GM18511 (cell line): ENCODE measurements at regions not wholly inside any gene's neighbourhood (a gene's known extent, or its start where the extent isn't known, plus 50 kb on each side); places are given as distances from the start of the nearest gene placed in this dataset.
"Not testable (repeated sequence)": the region's sequence is repeated elsewhere in the genome, so short reads cannot be mapped to it uniquely, and the experiment has no call there.

Experiments
- ATAC-seq: cut with Tn5 transposase; IDR thresholded peaks from one replicate; pipeline ENCODE4 v1.9.1; 2021; ENCODE audit warnings: mild to moderate bottlenecking, moderate library complexity; ENCODE audit not compliant: unreplicated experiment

DNA sequence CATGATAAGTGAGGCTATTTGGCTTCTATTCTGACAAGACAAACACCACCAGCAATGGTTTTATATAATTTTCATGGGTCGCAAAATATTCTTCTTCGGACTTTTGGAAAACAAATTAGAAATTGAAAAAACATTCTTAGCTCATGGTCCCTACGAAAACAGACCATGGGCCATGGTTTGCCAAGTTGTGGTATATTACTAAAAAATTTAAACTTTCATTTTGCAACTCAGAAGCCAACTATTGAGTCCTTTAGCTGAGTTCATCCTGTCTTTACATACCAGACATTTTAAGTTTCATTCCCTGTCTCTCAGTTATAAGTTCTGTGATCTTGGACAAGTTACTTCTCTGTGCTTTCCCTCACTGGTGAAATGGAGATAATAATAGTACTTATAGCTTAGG lies 198.1 kb downstream of the CSNK1G3 start:
- no peak for ATAC-seq

DNA sequence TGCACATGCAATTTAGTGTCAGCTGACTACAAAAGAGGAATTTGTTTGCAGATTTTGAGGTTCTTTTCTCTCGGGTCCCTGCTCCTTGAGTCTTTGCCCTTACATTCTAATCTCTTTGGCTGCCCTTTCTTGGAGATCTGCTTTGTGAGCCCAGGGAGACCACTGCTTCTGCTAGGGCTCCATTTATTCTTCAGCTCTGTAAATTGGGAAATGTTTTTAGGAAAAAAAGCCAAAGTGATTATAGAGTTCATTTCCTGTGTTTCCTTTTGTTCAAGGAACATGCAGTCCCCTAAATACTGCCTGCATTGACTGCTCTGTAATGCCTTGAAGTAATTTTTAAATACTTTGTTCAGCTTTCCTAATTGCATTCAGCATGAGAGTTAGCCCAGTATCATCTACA lies 197.4 kb downstream of the CSNK1G3 start:
- ATAC-seq, result no peak

DNA sequence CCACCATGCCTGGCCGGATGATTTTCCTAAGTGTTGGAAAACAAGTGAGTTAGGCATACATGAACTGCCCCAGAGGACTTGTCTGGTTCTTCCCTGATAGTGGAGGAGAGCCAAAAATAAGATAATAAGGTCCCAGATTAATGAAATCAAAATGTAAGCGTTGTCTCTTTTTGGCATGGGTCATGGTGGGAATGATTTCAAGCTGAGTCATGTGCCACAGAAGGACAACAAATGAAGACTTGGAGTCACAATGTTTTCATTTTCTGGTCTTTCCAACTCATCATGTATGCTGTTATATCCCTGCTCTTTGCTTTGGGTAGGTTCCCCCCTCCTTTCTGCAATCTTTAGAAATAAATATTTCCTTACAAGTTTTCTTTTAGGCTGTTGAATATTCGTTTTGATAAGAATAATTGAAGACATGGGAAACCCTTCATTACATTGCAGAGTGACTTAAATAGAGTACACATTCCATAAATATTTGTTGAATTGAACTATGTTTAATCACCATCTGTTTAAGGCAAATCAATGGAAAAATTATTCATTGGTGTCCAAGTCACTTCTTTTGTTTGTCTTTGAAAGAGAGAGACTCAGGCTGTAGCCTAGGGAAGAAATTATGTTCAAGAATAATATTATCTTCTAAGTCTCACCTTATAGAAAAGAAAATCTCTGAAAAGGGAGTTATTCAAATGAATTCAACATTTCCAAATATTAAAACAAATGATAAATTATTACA lies 196.3 kb downstream of the CSNK1G3 start:
- ATAC-seq, result no peak

DNA sequence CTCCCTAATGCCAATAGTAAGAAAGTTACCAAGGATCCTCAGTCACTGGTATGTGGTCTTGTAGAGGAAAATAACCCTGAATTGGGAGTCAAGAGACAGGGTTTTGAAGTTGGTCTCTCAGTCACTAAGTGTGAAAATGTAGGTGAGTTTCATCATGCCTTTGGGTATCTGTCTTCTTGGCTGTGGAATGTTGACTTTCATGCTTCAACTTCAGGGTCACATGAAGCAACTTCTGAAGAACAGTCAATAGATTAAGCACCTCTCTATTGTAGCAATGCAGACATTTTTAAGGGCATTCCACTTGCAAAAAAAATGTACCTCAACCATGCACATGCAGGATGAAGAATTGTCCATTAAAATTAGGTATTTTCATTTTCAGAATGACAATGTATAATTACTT lies 194.6 kb downstream of the CSNK1G3 start:
- ATAC-seq, result no peak

DNA sequence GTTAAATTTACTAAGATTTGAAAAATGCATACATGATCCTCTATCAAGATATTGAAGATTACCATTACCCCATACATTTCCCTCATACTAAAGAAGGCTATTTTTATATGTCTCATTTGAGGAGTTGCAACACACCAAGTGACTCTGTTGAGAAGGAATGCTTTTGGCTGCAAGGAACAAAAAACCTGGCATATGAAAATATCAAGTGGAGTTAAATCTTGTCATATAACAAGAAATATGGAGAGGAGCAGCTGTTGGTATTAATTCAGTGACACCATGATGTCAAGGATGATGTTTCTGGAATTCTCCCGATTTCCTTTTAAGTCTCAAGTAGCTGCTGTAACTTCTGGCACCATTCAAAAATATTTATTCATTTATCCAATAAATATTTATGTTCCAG lies 193.8 kb downstream of the CSNK1G3 start:
- ATAC-seq, result no peak

DNA sequence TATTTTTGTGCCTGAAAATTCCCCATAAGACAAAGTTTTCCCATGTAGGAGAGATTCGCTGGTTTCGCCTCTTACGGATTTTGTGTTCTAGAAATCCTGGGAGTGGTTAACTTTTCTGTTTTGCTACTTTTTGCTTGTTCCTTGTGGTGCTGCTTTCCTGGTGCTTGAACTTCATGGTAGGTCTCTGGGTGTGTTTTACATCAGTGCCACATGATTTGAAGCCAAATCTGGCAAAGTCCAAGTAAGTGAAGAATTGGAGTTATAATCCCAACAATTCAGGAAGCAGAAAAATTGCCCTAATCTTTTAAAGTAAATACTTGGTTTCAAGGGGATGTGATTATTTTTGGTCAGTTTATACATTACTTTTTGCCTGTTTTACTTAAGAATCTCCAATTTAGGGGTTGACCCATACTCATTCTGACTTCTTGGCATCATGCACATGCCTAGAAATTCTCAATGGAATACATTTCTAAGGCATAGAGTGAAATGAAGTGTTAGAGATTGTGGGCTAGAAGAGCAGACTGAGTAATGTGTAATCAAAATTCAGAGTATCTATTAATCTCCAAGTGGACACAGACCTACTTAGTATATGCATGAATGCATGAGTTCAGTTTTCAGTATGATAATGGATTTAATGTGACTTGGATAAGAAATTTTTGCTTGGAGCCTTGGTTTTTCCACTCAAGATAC lies 189.7 kb downstream of the CSNK1G3 start:
- ATAC-seq, result no peak

DNA sequence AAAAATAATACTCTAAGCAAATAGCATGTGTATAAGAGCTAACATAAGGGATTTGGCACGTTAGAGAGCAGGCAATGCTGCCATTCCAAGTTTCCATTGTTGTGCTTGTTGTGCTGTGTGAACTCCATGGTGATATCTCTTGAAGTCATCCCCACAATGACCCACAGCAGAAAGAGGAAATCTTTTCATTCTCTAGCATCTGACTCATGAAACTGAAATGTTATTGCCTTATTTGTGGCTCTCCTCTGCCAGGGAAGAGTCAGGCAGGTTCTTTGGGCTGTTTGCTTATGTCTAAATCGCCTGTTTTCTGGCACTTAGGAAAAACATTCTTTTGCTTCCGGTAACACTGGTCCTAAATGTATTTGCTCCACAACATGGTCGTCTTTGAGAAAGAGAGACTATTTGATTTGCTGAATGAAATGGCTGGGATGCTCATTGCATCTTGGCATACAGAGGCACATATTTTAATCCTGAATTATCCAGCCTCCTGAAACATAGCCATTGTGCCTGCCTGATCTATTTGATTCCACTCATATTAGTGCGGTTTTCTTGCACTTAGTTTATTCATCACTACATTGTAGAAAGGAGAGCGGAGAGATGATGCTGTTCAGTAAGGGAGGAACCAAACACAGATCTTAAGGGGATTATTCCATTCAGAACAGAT lies 188.8 kb downstream of the CSNK1G3 start:
- ATAC-seq, result no peak

DNA sequence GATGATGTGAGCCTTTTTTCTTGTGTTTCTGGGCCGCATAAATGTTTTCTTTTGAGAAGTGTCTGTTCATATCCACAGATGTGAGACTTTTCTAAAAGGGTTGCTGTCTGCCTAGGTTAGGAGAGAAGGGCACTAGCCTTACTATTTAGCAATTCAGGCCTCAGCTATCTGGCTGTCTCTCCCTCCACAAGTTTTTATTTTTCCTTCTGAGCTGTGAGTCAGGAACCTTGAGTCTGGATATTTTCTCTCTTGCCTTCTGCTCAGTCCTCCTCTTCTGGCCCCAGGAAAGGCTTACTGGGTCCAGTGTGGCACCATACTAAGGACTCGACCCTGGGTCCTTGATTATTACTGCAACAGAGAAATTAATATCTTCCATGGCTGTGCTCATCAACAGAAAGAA lies 187.6 kb downstream of the CSNK1G3 start:
- ATAC-seq, result no peak

DNA sequence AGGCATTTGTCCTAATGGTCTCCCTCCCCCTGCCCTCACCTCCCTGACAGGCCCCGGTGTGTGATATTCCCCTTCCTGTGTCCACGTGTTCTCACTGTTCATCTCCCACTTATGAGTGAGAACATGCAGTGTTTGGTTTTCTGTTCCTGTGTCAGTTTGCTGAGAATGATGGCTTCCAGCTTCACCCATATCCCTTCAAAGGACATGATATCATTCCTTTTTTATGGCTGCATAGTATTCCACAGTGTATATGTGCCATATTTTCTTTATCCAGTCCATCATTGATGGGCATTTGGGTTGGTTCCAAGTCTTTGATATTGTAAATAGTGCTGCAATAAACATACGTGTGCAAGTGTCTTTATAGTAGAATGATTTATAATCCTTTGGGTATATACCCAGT lies 187.0 kb downstream of the CSNK1G3 start:
- ATAC-seq, result not testable (repeated sequence)

DNA sequence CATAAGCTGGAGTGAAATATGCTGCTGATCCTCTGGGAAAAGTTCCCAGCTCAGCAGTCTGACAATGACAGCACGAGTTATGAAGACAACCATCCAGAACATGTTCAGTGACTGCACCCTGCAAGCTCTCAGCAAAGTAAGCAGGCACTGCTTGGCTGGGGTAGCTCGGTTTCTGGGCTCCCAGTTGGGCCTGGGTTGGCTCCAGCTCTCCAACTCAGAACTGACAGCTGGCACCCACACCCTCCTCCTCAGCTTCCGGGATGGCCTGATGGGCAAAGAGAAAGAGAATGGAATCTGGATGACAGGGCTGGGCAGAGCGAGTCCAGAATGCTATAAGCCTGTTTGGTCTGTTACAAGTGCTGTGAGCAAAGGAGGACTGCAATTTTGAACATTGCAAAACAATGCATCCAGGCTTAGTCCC lies 185.0 kb downstream of the CSNK1G3 start:
- ATAC-seq, result no peak

DNA sequence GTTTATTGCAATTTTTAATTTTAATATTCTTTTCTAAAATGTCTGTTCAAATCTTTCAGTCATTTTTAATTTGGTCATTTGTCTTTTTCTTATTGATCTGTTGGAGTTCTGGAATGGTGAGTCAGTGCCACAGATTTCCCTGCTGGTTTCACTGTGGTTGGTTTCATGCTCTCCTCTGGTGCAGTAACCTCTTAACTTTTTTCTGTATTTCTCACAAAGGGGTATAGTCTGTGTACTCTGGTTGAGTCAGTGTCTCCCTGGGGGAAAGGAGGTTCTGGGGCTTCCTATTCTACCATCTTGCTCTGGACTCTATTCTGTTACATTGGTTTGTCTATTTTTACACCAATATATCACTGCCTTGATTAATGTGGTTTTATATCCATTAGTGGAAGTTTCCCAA lies 178.8 kb downstream of the CSNK1G3 start:
- no peak for ATAC-seq

DNA sequence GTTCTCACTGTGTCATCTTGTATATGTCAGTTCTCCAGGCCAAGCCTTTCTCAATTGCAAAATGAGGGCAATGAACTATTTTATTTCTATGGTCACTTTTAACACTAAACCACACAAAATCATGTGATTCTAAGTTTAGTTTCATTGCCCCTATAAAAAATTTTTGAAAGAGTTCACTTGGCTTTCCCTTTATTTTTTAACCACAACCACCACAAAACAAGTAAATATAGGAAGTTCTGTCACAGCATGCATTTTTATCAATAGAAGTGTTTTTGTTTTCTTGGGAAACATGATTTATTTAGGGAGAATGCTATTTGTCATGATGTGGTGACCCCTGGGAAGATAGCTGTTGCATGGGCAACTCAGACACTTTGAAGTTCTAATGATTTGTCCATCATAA lies 169.1 kb downstream of the CSNK1G3 start:
- no peak for ATAC-seq

DNA sequence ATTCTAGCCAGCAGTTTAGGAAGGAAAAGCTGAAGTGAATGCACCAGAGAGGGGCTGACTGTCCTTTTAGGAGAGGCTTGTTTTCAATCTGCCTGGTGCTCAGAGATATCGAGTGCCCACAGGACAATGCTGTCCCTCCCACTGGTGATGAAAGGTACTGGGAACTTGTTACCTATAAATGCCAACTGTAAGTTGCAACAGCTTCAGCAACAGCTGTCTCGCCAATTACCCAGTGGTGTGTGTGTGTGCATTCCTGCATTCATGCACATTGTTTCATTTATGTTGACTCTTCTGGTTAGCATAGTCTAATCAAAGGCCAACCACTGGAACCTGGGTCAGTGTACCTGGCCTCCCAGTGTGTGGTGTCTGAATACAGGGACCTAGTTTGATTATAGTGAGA lies 161.1 kb downstream of the CSNK1G3 start:
- ATAC-seq, result no peak

DNA sequence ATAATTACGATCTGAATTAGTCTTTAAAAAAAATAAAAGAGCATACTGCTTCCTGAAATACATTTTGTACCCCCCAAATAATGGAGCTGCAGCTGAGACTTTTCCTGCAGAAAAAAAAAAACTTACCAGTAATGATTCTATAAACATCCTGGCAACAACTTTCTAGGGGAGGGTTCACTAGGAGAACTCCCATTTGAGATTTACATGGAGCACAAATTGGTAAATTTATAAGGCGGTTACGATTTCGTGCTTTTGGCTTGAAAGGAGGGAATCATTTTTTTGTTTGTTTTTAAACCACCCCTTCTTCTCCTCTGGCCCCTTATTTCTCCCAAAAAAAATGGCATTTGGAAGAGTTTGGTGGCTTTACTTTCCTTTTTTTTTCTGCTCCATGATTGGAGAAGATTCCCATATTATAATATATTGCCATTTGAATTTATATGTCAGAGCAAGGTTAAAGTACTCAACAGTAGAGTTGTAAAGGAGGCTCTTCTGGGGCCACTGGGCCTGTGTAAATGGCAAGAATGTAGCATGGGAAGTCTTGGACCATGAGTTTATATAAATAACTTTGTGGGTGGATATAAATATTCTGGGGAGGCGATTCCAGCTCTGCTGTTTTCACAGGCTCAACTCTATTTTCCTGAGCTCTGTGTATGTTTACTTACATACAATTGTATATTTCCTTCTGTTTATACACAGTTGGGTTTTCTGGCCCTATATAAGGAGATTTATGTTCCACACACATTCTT lies 159.9 kb downstream of the CSNK1G3 start:
- ATAC-seq, result no peak

DNA sequence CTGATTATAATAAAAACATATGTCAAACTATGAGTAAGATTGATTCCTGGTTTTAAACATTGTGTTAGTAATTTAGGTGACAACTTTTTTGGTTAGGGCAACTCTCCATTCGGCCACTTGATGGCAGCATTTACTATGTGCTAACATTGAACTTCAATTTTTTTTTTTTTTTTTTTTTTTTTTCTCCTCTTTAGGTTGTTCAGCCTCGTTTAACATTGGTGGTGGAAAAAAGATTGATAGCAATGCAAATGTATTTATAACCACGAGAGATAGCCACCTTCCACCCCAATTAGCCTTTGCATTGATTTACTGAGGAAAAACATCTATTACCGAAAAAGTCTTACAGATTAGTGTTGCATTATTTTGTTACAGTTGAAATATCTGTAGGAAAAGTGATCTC lies 159.1 kb downstream of the CSNK1G3 start:
- peak; percentile 56 for ATAC-seq
